SK-N-SH treated with all-trans-retinoic acid at 6 μM for 48 hours (cell line): ENCODE measurements at regions not wholly inside any gene's neighbourhood (a gene's known extent, or its start where the extent isn't known, plus 50 kb on each side); places are given as distances from the start of the nearest gene placed in this dataset.

ENCODE experiments used
- CSDC2 ChIP-seq: fragments of 250-450 bp; sonication (Bioruptor Pico); IDR thresholded peaks from 2 replicates; pipeline ENCODE4 v1.5.0; 2020; ENCODE audit warnings: mild to moderate bottlenecking, moderate library complexity
- TCF4 ChIP-seq: fragments of 250-450 bp; sonication (Bioruptor Pico); IDR thresholded peaks from 2 replicates; pipeline ENCODE4 v1.8.0; 2021; ENCODE audit warnings: mild to moderate bottlenecking, moderate library complexity, borderline replicate concordance
- TF ChIP-seq, protein P1 (sequence below): fragments of 250-450 bp; sonication (Bioruptor Pico); IDR thresholded peaks from 2 replicates; pipeline ENCODE4 v1.8.0; 2020; ENCODE audit warnings: mild to moderate bottlenecking, moderate library complexity, borderline replicate concordance

DNA sequence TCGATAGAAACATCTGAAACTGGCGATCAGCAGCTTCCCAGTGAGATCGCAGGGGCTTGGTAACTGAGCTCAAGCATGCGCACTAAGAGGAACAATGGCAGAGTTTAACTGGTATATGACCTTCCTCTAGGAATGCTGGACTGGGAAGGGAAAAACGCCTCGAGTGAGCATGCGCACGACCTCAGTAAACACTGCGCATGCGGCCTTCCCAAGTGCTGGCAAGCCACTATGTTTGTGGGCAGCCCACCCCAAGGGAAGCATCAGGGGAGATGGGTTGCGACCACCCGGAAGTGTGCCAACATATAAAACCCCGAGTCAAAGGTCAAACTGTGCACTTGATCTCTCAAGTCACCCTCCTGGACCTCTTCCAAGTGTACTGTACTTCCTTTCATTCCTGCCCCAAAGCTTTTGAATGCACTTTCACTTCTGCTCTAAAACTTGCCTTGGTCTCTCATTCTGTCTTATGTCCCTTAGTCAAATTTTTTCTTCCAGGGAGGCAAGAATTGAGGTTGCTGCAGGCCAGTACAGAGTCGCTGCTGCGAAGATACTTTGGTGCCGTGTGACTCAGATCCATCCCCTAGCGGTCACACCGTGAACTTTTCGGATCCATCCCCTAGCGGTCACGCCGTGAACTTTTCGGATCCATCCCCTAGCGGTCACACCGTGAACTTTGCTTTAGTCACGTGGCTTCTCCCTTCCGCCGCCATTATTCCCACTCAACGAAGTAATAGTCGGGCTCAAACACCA lies 243.3 kb downstream of the FAM43A start:
- TF ChIP-seq CSDC2 (CRISPR knock-in tag) (no peak), TCF4 (CRISPR knock-in tag) (no peak)
- TF ChIP-seq, protein P1, sequence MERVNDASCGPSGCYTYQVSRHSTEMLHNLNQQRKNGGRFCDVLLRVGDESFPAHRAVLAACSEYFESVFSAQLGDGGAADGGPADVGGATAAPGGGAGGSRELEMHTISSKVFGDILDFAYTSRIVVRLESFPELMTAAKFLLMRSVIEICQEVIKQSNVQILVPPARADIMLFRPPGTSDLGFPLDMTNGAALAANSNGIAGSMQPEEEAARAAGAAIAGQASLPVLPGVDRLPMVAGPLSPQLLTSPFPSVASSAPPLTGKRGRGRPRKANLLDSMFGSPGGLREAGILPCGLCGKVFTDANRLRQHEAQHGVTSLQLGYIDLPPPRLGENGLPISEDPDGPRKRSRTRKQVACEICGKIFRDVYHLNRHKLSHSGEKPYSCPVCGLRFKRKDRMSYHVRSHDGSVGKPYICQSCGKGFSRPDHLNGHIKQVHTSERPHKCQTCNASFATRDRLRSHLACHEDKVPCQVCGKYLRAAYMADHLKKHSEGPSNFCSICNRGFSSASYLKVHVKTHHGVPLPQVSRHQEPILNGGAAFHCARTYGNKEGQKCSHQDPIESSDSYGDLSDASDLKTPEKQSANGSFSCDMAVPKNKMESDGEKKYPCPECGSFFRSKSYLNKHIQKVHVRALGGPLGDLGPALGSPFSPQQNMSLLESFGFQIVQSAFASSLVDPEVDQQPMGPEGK (CRISPR knock-in tag) = no peak
